CD4-positive, alpha-beta T cell treated with Interleukin-4 for 4 hours (primary cell): ENCODE measurements at regions not wholly inside any gene's neighbourhood (a gene's known extent, or its start where the extent isn't known, plus 50 kb on each side); places are given as distances from the start of the nearest gene placed in this dataset.
"Not testable (repeated sequence)": the region's sequence is repeated elsewhere in the genome, so short reads cannot be mapped to it uniquely, and the experiment has no call there.

ENCODE experiments used
- DNase-seq: peaks from one replicate; pipeline ENCODE4 v3.0.0-alpha.2; 2020

- no peak for DNase-seq
Observed at GRCh38 chr3:18185624-18186023, 239.5 kb downstream of the SATB1 start.

GRCh38 chr3:18182923-18183322 lies 242.2 kb downstream of the SATB1 start:
- not testable (repeated sequence) for DNase-seq

- DNase-seq, result no peak
Observed at GRCh38 chr3:18179521-18179920, 245.6 kb downstream of the SATB1 start.

GRCh38 chr3:18177271-18177670 lies 247.9 kb downstream of the SATB1 start:
- no peak for DNase-seq

- DNase-seq, result not testable (repeated sequence)
Observed at GRCh38 chr3:18173891-18174290, 251.2 kb downstream of the SATB1 start.

- no peak for DNase-seq
Observed at GRCh38 chr3:18159681-18160080, 265.5 kb downstream of the SATB1 start.

- no peak for DNase-seq
Observed at GRCh38 chr3:18153571-18154173, 271.5 kb downstream of the SATB1 start.

GRCh38 chr3:18151199-18151598 lies 273.9 kb downstream of the SATB1 start:
- DNase-seq, result no peak

GRCh38 chr3:18149935-18150334 lies 275.2 kb downstream of the SATB1 start:
- no peak for DNase-seq

- DNase-seq, result no peak
Observed at GRCh38 chr3:18149386-18149785, 275.8 kb downstream of the SATB1 start.

GRCh38 chr3:18144571-18144970 lies 280.6 kb downstream of the SATB1 start:
- no peak for DNase-seq

GRCh38 chr3:18143258-18143780 lies 281.8 kb downstream of the SATB1 start:
- no peak for DNase-seq

- no peak for DNase-seq
Observed at GRCh38 chr3:18137958-18138357, 287.2 kb downstream of the SATB1 start.

GRCh38 chr3:18135060-18135814 lies 289.9 kb downstream of the SATB1 start:
- no peak for DNase-seq

- DNase-seq, result no peak
Observed at GRCh38 chr3:18134386-18135059, 290.6 kb downstream of the SATB1 start.

GRCh38 chr3:18132991-18133390 lies 292.1 kb downstream of the SATB1 start:
- DNase-seq, result no peak

GRCh38 chr3:18127859-18128681 lies 297.1 kb downstream of the SATB1 start:
- DNase-seq, result no peak

- no peak for DNase-seq
Observed at GRCh38 chr3:18127174-18127858, 297.8 kb downstream of the SATB1 start.

GRCh38 chr3:18126772-18127171 lies 298.4 kb downstream of the SATB1 start:
- DNase-seq, result no peak

GRCh38 chr3:18124501-18124900 lies 300.6 kb downstream of the SATB1 start:
- DNase-seq, result no peak

GRCh38 chr3:18122264-18122663 lies 302.9 kb downstream of the SATB1 start:
- no peak for DNase-seq

GRCh38 chr3:18121020-18121419 lies 304.1 kb downstream of the SATB1 start:
- DNase-seq, result no peak
